ENCODE measurements at regions not wholly inside any gene's neighbourhood (a gene's known extent, or its start where the extent isn't known, plus 50 kb on each side); places are given as distances from the start of the nearest gene placed in this dataset.

DNA sequence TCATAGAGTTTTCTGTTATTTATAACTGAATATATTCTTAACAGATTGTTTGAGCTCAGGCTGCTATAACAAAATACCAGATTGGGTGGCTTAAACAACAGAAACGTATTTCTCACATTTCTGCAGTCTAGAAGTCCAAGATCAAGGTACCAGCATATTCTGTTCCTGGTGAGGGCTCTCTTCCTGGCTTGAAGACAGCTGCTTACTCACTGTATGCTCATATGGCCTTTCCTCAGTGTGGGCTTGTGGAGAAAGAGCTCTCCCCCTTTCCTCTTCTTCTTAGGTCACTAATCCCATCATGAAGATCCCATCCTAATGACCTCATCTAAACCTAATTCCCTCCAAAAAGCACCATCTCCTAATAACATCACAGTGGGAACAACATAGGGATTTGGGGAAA lies 117.8 kb downstream of the RASGEF1B start:
- no peaks in the 10 kb centered on the region for H3K9me3 ChIP-seq (ENCODE audit: insufficient read depth, low read length)
- H3K4me2 ChIP-seq (ENCODE audit: low read length) = no peak overlapping the region
- H3K79me2 ChIP-seq (ENCODE audit: low read length) = no peaks in the 10 kb centered on the region
- TF ChIP-seq, protein P1, sequence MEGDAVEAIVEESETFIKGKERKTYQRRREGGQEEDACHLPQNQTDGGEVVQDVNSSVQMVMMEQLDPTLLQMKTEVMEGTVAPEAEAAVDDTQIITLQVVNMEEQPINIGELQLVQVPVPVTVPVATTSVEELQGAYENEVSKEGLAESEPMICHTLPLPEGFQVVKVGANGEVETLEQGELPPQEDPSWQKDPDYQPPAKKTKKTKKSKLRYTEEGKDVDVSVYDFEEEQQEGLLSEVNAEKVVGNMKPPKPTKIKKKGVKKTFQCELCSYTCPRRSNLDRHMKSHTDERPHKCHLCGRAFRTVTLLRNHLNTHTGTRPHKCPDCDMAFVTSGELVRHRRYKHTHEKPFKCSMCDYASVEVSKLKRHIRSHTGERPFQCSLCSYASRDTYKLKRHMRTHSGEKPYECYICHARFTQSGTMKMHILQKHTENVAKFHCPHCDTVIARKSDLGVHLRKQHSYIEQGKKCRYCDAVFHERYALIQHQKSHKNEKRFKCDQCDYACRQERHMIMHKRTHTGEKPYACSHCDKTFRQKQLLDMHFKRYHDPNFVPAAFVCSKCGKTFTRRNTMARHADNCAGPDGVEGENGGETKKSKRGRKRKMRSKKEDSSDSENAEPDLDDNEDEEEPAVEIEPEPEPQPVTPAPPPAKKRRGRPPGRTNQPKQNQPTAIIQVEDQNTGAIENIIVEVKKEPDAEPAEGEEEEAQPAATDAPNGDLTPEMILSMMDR (IDR thresholded peaks at IDR 0.05; ENCODE audit: low read depth, low read length) = no peak
- no peak for TF ChIP-seq EZH2phosphoT487 (IDR thresholded peaks at IDR 0.05; ENCODE audit: low read depth)
- no peaks in the 10 kb centered on the region for H3K36me3 ChIP-seq (replicated peaks; ENCODE audit: low read depth, low read length)
- H3K27ac ChIP-seq (ENCODE audit: low read length) = no peak overlapping the region
- no peaks in the 10 kb centered on the region for H3K4me1 ChIP-seq (ENCODE audit: low read length)
- no peaks in the 10 kb centered on the region for H4K20me1 ChIP-seq (ENCODE audit: insufficient read depth, low read length)
- H3K9ac ChIP-seq (ENCODE audit: low read length) = no peak overlapping the region
- peaks cover 3% of the 10 kb centered on the region; the same call in 1 of the 2 replicates for H3K27me3 ChIP-seq (ENCODE audit: low read depth, low read length)
- H2AFZ ChIP-seq (ENCODE audit: low read depth, low read length) = no peak overlapping the region
- H3K4me3 ChIP-seq (ENCODE audit: low read length) = no peak overlapping the region

DNA sequence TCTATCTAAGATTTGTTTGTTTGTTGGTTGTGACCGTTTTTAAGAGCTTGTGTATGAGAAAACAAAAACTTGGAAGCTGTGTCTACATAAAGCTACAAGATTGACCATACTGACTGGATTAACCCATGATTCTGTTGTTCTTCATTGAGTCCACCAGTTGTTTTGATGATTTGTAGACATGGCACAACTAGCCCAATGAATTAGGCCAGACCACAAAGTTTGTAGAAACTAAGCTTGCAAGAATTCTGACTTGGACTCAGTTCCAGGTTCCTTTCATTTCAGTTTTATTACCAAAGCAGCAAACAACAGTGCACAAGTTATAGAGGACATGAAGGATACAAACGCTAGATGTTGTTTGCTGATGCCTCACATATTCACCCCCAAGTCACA lies 119.3 kb downstream of the RASGEF1B start:
- no peak overlapping the region for H3K27ac ChIP-seq (ENCODE audit: low read length)
- H3K9ac ChIP-seq (ENCODE audit: low read length) = no peak overlapping the region
- no peak overlapping the region for H3K4me3 ChIP-seq (ENCODE audit: low read length)
- no peaks in the 10 kb centered on the region for H4K20me1 ChIP-seq (ENCODE audit: insufficient read depth, low read length)
- peaks cover 3% of the 10 kb centered on the region; the same call in 1 of the 2 replicates for H3K27me3 ChIP-seq (ENCODE audit: low read depth, low read length)
- H3K4me1 ChIP-seq (ENCODE audit: low read length) = no peaks in the 10 kb centered on the region
- H3K36me3 ChIP-seq (replicated peaks; ENCODE audit: low read depth, low read length) = no peaks in the 10 kb centered on the region
- H3K4me2 ChIP-seq (ENCODE audit: low read length) = no peak overlapping the region
- H3K79me2 ChIP-seq (ENCODE audit: low read length) = no peaks in the 10 kb centered on the region
- no peak for TF ChIP-seq EZH2phosphoT487 (IDR thresholded peaks at IDR 0.05; ENCODE audit: low read depth)
- TF ChIP-seq, protein P1 (IDR thresholded peaks at IDR 0.05; ENCODE audit: low read depth, low read length) = no peak
- no peaks in the 10 kb centered on the region for H3K9me3 ChIP-seq (ENCODE audit: insufficient read depth, low read length)
- no peak overlapping the region for H2AFZ ChIP-seq (ENCODE audit: low read depth, low read length)

DNA sequence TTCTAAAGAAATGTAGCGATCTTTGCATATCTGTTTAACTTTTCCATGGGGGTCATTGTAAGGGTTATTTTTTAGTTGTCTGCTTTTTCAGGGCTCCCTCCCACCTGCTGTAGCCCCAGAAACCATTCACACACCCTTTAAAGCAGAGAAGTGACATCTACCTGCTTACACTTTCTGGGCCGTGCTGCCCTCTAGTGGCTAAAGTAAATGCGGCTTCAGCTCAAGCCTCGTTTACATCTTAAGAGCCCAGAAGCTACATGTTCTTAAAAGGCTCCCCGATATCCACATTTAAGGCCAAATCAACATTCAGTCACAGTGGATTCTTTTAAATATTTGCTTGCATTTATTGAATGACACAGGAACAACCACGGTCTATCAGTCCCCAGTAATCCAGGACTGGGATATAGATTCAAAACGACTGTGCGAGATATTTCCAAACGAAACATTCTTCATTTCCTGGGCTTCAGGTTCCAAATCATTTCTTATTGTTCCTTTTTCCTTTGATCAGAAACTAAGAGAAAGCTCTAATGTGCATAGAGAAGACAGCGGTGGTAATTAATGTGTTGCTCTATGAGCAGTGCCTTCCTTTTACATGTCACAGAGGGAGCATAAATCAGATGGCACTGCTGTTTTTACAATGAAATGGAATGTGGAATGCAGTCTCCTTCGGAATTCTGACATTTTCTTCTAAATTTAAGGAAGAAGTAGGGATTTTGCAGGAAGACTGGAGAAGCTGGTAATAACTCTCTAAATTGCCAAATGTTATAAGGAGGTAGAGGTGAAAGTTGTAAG lies 119.9 kb downstream of the RASGEF1B start:
- Histone ChIP-seq H3K4me2 (ENCODE audit: low read length) (no peak overlapping the region), H3K4me3 (ENCODE audit: low read length) (no peak overlapping the region), H4K20me1 (ENCODE audit: insufficient read depth, low read length) (no peaks in the 10 kb centered on the region), H3K9me3 (ENCODE audit: insufficient read depth, low read length) (no peaks in the 10 kb centered on the region), H3K27me3 (ENCODE audit: low read depth, low read length) (peaks cover 3% of the 10 kb centered on the region; the same call in 1 of the 2 replicates), H3K36me3 (replicated peaks; ENCODE audit: low read depth, low read length) (no peaks in the 10 kb centered on the region), H3K79me2 (ENCODE audit: low read length) (no peaks in the 10 kb centered on the region), H3K9ac (ENCODE audit: low read length) (no peak overlapping the region), H2AFZ (ENCODE audit: low read depth, low read length) (0 out of 2 replicates have a peak overlapping the region, but pooled peaks have one; percentile 13), H3K27ac (ENCODE audit: low read length) (no peak overlapping the region), H3K4me1 (ENCODE audit: low read length) (no peaks in the 10 kb centered on the region)
- TF ChIP-seq EZH2phosphoT487 (IDR thresholded peaks at IDR 0.05; ENCODE audit: low read depth) = no peak
- TF ChIP-seq, protein P1 (IDR thresholded peaks at IDR 0.05; ENCODE audit: low read depth, low read length) = peak; percentile 96

DNA sequence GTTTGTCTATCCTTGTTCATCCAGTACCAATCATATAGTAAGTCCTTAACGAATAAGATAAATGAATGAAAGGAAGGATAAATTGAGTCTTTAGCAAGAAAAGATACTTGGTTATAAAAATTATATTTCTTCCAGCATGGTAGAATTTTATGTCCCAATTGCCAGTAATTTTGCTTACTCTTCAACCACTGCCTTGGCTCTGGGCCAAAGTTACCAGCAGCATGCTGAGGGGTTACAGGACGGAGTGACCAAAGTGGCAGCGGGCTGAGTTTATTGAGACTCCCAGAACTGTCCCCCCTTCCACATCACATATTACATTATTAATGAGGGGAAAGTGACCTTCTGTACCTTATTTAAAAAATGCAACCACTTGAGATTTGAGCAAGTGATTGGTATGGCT lies 121.7 kb downstream of the RASGEF1B start:
- Histone ChIP-seq H3K4me3 (ENCODE audit: low read length) (no peak overlapping the region), H2AFZ (ENCODE audit: low read depth, low read length) (no peak overlapping the region), H3K36me3 (replicated peaks; ENCODE audit: low read depth, low read length) (no peaks in the 10 kb centered on the region), H4K20me1 (ENCODE audit: insufficient read depth, low read length) (no peaks in the 10 kb centered on the region), H3K4me2 (ENCODE audit: low read length) (no peak overlapping the region), H3K27me3 (ENCODE audit: low read depth, low read length) (no peaks in the 10 kb centered on the region), H3K4me1 (ENCODE audit: low read length) (no peaks in the 10 kb centered on the region), H3K79me2 (ENCODE audit: low read length) (no peaks in the 10 kb centered on the region), H3K27ac (ENCODE audit: low read length) (no peak overlapping the region), H3K9ac (ENCODE audit: low read length) (no peak overlapping the region), H3K9me3 (ENCODE audit: insufficient read depth, low read length) (no peaks in the 10 kb centered on the region)
- TF ChIP-seq, protein P1 (IDR thresholded peaks at IDR 0.05; ENCODE audit: low read depth, low read length) = no peak
- TF ChIP-seq EZH2phosphoT487 (IDR thresholded peaks at IDR 0.05; ENCODE audit: low read depth) = no peak
